BJ (cell line): ENCODE measurements at regions not wholly inside any gene's neighbourhood (a gene's known extent, or its start where the extent isn't known, plus 50 kb on each side); places are given as distances from the start of the nearest gene placed in this dataset.

Source experiments
- CTCF ChIA-PET: fragments of 350-600 bp; formaldehyde crosslinking; extraction: SDS; loops from one replicate; lab custom pipeline; 2021; ENCODE audit warnings: antibody characterized with exemption, inconsistent platforms; lab: Yijun Ruan, JAX
- POLR2A ChIA-PET: fragments of 300-600 bp; sonication (Branson Sonifier 250); formaldehyde crosslinking; extraction: SDS; loops from one replicate; lab custom pipeline; 2021; ENCODE audit warnings: antibody characterized with exemption; lab: Charles Lee
- DNase-seq: peaks from one replicate; pipeline ENCODE4 v3.0.0-alpha.2; 2011; ENCODE audit warnings: low read depth
- H3K27me3 ChIP-seq: 2 replicates; pipeline ENCODE4 v1.6.0; 2011; ENCODE audit warnings: low read length; ENCODE audit not compliant: control insufficient read depth, insufficient read depth
- H3K36me3 ChIP-seq: 2 replicates; pipeline ENCODE4 v1.5.1; 2011; ENCODE audit warnings: low read length; ENCODE audit not compliant: control insufficient read depth, insufficient read depth
- H3K4me3 ChIP-seq: 2 replicates; pipeline ENCODE4 v1.5.1; 2011; ENCODE audit warnings: low read depth, mild to moderate bottlenecking, control low read depth, low read length
- TF ChIP-seq, protein P1 (sequence below): IDR thresholded peaks from 2 replicates; pipeline ENCODE4 v1.5.1; 2011; ENCODE audit warnings: low read depth, mild to moderate bottlenecking, control low read depth, inconsistent platforms, low read length, moderate library complexity; ENCODE audit not compliant: insufficient read depth

GRCh38 chr4:159598602-159599001, 495.7 kb downstream of the RAPGEF2 start:
- POLR2A ChIA-PET: no interaction called here
- Histone ChIP-seq H3K27me3 (no peaks in the 10 kb centered on the region), H3K36me3 (no peaks in the 10 kb centered on the region), H3K4me3 (no peak overlapping the region)
- no peak for DNase-seq
- CTCF ChIA-PET: no interaction called here
- TF ChIP-seq, protein P1, sequence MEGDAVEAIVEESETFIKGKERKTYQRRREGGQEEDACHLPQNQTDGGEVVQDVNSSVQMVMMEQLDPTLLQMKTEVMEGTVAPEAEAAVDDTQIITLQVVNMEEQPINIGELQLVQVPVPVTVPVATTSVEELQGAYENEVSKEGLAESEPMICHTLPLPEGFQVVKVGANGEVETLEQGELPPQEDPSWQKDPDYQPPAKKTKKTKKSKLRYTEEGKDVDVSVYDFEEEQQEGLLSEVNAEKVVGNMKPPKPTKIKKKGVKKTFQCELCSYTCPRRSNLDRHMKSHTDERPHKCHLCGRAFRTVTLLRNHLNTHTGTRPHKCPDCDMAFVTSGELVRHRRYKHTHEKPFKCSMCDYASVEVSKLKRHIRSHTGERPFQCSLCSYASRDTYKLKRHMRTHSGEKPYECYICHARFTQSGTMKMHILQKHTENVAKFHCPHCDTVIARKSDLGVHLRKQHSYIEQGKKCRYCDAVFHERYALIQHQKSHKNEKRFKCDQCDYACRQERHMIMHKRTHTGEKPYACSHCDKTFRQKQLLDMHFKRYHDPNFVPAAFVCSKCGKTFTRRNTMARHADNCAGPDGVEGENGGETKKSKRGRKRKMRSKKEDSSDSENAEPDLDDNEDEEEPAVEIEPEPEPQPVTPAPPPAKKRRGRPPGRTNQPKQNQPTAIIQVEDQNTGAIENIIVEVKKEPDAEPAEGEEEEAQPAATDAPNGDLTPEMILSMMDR: no peak

DNA sequence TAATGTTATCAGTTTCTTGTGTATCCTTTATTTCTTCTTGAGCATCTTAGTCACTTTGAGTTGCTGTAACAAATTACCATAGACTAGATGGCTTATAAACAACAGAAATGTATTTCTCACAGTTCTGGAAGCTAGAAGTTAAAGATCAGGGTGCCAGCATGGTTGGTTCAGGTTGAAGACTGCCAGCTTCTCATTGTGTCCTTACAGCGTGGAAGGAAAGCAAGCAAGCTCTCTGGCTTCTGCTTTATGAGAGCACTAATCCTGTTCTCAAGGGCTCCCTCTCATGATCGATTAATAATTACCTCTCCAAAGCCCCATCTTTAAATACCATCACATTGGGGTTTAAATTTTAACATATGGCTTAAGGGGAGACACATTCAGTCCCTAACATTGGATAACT, 497.2 kb downstream of the RAPGEF2 start:
- CTCF ChIA-PET: no interaction called here
- Histone ChIP-seq H3K36me3 (no peaks in the 10 kb centered on the region), H3K4me3 (no peak overlapping the region), H3K27me3 (no peaks in the 10 kb centered on the region)
- TF ChIP-seq, protein P1: no peak
- no peak for DNase-seq
- POLR2A ChIA-PET: no interaction called here

- Histone ChIP-seq H3K4me3 (no peak overlapping the region), H3K27me3 (no peaks in the 10 kb centered on the region), H3K36me3 (no peaks in the 10 kb centered on the region)
- TF ChIP-seq, protein P1: no peak
- DNase-seq: no peak
- ChIA-PET CTCF (interaction anchor here (0.6 kb wide), 1 partner anchor 1184 kb away, joined by 5 read pairs; no protein-coding TSS in a partner anchor), POLR2A (no interaction called here)
Observed at GRCh38 chr4:159604781-159605180, 501.9 kb downstream of the RAPGEF2 start.

DNA sequence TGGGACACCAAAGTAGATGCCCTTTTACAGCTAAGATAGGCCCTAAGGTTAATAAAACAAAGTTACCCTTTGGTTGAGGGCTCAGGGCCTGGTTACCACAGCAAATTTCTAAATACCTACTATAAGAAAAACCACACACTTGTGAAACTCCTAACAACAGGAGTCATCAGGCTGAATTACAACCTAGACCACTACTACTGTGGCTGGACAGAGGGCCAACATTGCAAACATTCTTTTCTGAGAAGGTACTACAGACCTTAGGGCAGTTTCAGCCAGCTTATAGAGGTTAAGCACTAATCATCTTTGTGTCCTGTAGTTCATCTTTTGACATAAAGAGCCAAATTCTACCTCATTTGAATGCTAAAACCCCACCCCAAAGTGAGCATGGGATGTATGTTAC, 504.0 kb downstream of the RAPGEF2 start:
- H3K27me3 ChIP-seq: no peaks in the 10 kb centered on the region
- H3K36me3 ChIP-seq: no peaks in the 10 kb centered on the region
- POLR2A ChIA-PET: no interaction called here
- H3K4me3 ChIP-seq: no peak overlapping the region
- CTCF ChIA-PET: no interaction called here
- DNase-seq: no peak
- TF ChIP-seq, protein P1: no peak

GRCh38 chr4:159607809-159608208, 504.9 kb downstream of the RAPGEF2 start:
- POLR2A ChIA-PET: no interaction called here
- Histone ChIP-seq H3K36me3 (no peaks in the 10 kb centered on the region), H3K4me3 (no peak overlapping the region), H3K27me3 (no peaks in the 10 kb centered on the region)
- TF ChIP-seq, protein P1: no peak
- no peak for DNase-seq
- CTCF ChIA-PET: interaction anchor here (0.6 kb wide), 1 partner anchor 189 kb away, joined by 3 read pairs; no protein-coding TSS in a partner anchor
